ENCODE measurements at regions not wholly inside any gene's neighbourhood (a gene's known extent, or its start where the extent isn't known, plus 50 kb on each side); places are given as distances from the start of the nearest gene placed in this dataset.
"Not testable (repeated sequence)": the region's sequence is repeated elsewhere in the genome, so short reads cannot be mapped to it uniquely, and the experiment has no call there.

DNA sequence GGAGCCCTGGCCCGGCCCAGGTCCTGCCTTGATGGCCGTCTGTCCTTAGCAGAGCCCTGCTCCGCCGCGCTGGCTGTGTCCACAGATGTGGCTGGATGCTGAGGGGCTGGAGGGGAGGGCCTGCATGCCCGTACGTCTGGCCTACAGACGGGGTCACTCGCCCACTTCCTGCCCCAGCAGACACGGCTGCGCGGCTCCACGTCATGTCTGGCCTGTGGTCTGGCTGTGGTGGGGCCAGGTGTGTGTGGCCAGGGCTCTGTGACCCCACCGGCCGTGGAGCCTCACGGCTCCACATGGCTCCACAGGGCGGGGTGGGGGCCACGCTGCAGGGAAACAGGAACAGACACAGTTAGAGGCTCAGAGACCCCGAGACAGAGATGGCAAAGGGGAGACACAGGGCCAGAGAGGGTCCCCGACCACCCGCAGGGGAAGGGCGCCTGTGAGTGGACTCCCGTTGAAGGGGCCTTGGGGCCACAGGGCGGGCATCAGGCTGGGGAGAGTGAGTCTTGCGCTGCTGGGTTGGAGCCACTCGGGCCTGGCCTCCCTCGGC, 65.5 kb downstream of the TMEM121 start:
- not testable (repeated sequence) for H3K27me3 ChIP-seq (ENCODE audit: insufficient read depth, low read length); H2AFZ ChIP-seq (ENCODE audit: insufficient read depth, low read length, poor library complexity); H3K18ac ChIP-seq (ENCODE audit: low read length); H3K79me1 ChIP-seq (ENCODE audit: low read length); H3K4me3 ChIP-seq (ENCODE audit: low read depth, low read length); H2BK12ac ChIP-seq (ENCODE audit: low read length); H3K27ac ChIP-seq (ENCODE audit: low read depth, low read length); H2BK120ac ChIP-seq (ENCODE audit: insufficient read depth, low read length, poor library complexity); H3K9ac ChIP-seq (ENCODE audit: low read length); H2BK5ac ChIP-seq (ENCODE audit: low read depth, low read length, poor library complexity); H3K4me1 ChIP-seq (ENCODE audit: control insufficient read depth in 1 of 2, insufficient read depth in 2 of 2, low read length in 2 of 2); H2AK5ac ChIP-seq (ENCODE audit: low read length); H3K23ac ChIP-seq (ENCODE audit: low read length); H3K36me3 ChIP-seq (ENCODE audit: control insufficient read depth in 1 of 2, insufficient read depth in 2 of 2, low read length in 2 of 2); H3K79me2 ChIP-seq (ENCODE audit: control insufficient read depth, insufficient read depth, low read length, poor library complexity); H3K14ac ChIP-seq (ENCODE audit: low read length); DNase-seq; H4K8ac ChIP-seq (ENCODE audit: low read depth, low read length); H4K12ac ChIP-seq (ENCODE audit: low read depth, low read length); H3K4me2 ChIP-seq (ENCODE audit: low read length); H4K91ac ChIP-seq (ENCODE audit: low read depth, low read length); H3K4ac ChIP-seq (ENCODE audit: low read depth, low read length)
- WGBS (ENCODE audit: extremely low coverage, insufficient coverage, insufficient read length), result no CpG with 5 or more reads among the region's 27 CpGs
- peaks cover 40% of the 10 kb centered on the region for H3K9me3 ChIP-seq (ENCODE audit: insufficient read depth, low read depth, low read length)

DNA sequence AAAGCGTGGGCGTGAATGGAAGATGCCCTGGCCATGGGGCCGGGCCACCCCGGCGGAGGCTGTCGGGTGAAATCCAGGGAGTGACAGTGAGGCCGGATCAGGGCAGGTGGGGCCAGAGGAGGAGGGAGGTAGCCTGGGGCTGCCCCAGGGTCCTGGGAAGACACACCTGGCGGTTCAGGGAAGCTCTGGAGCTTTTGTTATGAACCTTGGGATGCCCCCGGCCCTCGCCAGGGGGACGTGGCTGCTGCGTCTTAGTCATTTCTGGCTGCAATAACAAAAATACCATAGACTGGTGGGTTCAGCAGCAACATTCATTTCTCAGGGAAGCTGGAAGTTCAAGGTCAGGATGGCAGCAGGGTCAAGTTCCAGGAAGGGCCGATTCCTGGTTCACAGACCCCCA, 66.3 kb downstream of the TMEM121 start:
- H3K4me1 ChIP-seq (ENCODE audit: control insufficient read depth in 1 of 2, insufficient read depth in 2 of 2, low read length in 2 of 2); H4K12ac ChIP-seq (ENCODE audit: low read depth, low read length); H3K18ac ChIP-seq (ENCODE audit: low read length); H3K9ac ChIP-seq (ENCODE audit: low read length); H2BK12ac ChIP-seq (ENCODE audit: low read length); H3K27ac ChIP-seq (ENCODE audit: low read depth, low read length); H4K91ac ChIP-seq (ENCODE audit: low read depth, low read length); H3K4me3 ChIP-seq (ENCODE audit: low read depth, low read length); H3K36me3 ChIP-seq (ENCODE audit: control insufficient read depth in 1 of 2, insufficient read depth in 2 of 2, low read length in 2 of 2); DNase-seq; H2BK120ac ChIP-seq (ENCODE audit: insufficient read depth, low read length, poor library complexity); H2BK5ac ChIP-seq (ENCODE audit: low read depth, low read length, poor library complexity); H3K27me3 ChIP-seq (ENCODE audit: insufficient read depth, low read length); H4K8ac ChIP-seq (ENCODE audit: low read depth, low read length); H2AK5ac ChIP-seq (ENCODE audit: low read length); H3K79me2 ChIP-seq (ENCODE audit: control insufficient read depth, insufficient read depth, low read length, poor library complexity); H3K79me1 ChIP-seq (ENCODE audit: low read length); H3K4me2 ChIP-seq (ENCODE audit: low read length); H2AFZ ChIP-seq (ENCODE audit: insufficient read depth, low read length, poor library complexity); H3K23ac ChIP-seq (ENCODE audit: low read length); H3K14ac ChIP-seq (ENCODE audit: low read length); H3K4ac ChIP-seq (ENCODE audit: low read depth, low read length): not testable (repeated sequence)
- WGBS (ENCODE audit: extremely low coverage, insufficient coverage, insufficient read length), result no CpG with 5 or more reads among the region's 13 CpGs
- peaks cover 37% of the 10 kb centered on the region for H3K9me3 ChIP-seq (ENCODE audit: insufficient read depth, low read depth, low read length)

DNA sequence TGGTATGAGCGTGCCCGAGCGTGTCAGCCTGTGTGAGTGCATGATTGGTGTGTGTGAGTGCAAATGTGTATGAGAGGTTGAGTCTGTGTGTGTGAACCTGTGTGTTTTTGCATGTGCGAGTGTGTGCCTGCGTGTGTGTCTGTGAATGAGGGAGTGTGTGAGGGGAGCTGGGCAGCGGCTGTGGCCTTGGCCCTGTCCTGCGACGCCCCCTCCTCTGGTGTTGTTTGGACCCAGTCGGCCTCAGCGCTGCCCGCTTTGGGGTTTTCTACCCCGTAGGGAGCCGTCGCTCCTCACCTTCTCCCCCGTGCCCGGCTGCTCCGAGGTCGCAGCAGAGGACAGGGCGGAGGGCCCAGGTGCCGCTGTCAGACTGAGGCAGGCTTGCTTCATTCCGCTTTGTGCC, 69.0 kb downstream of the TMEM121 start:
- H3K4me1 ChIP-seq (ENCODE audit: control insufficient read depth in 1 of 2, insufficient read depth in 2 of 2, low read length in 2 of 2); DNase-seq; H3K23ac ChIP-seq (ENCODE audit: low read length); H3K79me1 ChIP-seq (ENCODE audit: low read length); H2BK120ac ChIP-seq (ENCODE audit: insufficient read depth, low read length, poor library complexity); H2BK12ac ChIP-seq (ENCODE audit: low read length); H3K14ac ChIP-seq (ENCODE audit: low read length); H4K12ac ChIP-seq (ENCODE audit: low read depth, low read length); H3K4ac ChIP-seq (ENCODE audit: low read depth, low read length); H3K4me2 ChIP-seq (ENCODE audit: low read length); H4K91ac ChIP-seq (ENCODE audit: low read depth, low read length); H3K36me3 ChIP-seq (ENCODE audit: control insufficient read depth in 1 of 2, insufficient read depth in 2 of 2, low read length in 2 of 2); H3K18ac ChIP-seq (ENCODE audit: low read length); H2AK5ac ChIP-seq (ENCODE audit: low read length); H3K79me2 ChIP-seq (ENCODE audit: control insufficient read depth, insufficient read depth, low read length, poor library complexity); H3K27me3 ChIP-seq (ENCODE audit: insufficient read depth, low read length); H3K4me3 ChIP-seq (ENCODE audit: low read depth, low read length); H2AFZ ChIP-seq (ENCODE audit: insufficient read depth, low read length, poor library complexity); H4K8ac ChIP-seq (ENCODE audit: low read depth, low read length); H3K27ac ChIP-seq (ENCODE audit: low read depth, low read length); H3K9ac ChIP-seq (ENCODE audit: low read length); H2BK5ac ChIP-seq (ENCODE audit: low read depth, low read length, poor library complexity): not testable (repeated sequence)
- H3K9me3 ChIP-seq (ENCODE audit: insufficient read depth, low read depth, low read length), result peaks cover 27% of the 10 kb centered on the region
- WGBS (ENCODE audit: extremely low coverage, insufficient coverage, insufficient read length), result no CpG with 5 or more reads among the region's 21 CpGs

DNA sequence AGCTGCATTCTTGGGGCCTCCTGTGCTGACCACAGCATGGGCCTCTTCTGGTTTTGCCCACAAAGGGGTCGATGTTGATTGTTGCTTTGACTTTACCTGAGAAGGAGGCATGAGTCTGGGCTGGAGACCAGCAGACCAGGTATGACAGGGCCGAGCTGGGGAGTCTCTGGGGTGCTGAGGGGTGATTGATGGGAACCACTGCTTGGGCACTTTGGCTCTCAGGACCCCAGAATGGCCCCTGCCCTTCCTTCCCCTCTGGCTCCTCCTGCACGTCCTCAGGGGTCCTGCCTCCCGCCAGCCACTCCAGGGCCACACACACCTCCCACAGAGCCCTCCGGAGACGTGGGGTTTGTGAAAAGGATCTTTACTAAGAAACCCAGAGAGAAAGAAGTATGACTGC, 70.0 kb downstream of the TMEM121 start:
- no CpG with 5 or more reads among the region's 6 CpGs for WGBS (ENCODE audit: extremely low coverage, insufficient coverage, insufficient read length)
- not testable (repeated sequence) for H4K91ac ChIP-seq (ENCODE audit: low read depth, low read length); H4K8ac ChIP-seq (ENCODE audit: low read depth, low read length); H2AFZ ChIP-seq (ENCODE audit: insufficient read depth, low read length, poor library complexity); H3K9ac ChIP-seq (ENCODE audit: low read length); H3K4me1 ChIP-seq (ENCODE audit: control insufficient read depth in 1 of 2, insufficient read depth in 2 of 2, low read length in 2 of 2); H2BK5ac ChIP-seq (ENCODE audit: low read depth, low read length, poor library complexity); H3K4me3 ChIP-seq (ENCODE audit: low read depth, low read length); DNase-seq; H4K12ac ChIP-seq (ENCODE audit: low read depth, low read length); H3K27ac ChIP-seq (ENCODE audit: low read depth, low read length); H3K14ac ChIP-seq (ENCODE audit: low read length); H3K4ac ChIP-seq (ENCODE audit: low read depth, low read length); H3K79me1 ChIP-seq (ENCODE audit: low read length); H3K18ac ChIP-seq (ENCODE audit: low read length); H3K79me2 ChIP-seq (ENCODE audit: control insufficient read depth, insufficient read depth, low read length, poor library complexity); H3K27me3 ChIP-seq (ENCODE audit: insufficient read depth, low read length); H3K23ac ChIP-seq (ENCODE audit: low read length); H3K4me2 ChIP-seq (ENCODE audit: low read length); H2BK12ac ChIP-seq (ENCODE audit: low read length); H2BK120ac ChIP-seq (ENCODE audit: insufficient read depth, low read length, poor library complexity); H3K36me3 ChIP-seq (ENCODE audit: control insufficient read depth in 1 of 2, insufficient read depth in 2 of 2, low read length in 2 of 2); H2AK5ac ChIP-seq (ENCODE audit: low read length)
- peaks cover 32% of the 10 kb centered on the region for H3K9me3 ChIP-seq (ENCODE audit: insufficient read depth, low read depth, low read length)
